ENCODE measurements at regions not wholly inside any gene's neighbourhood (a gene's known extent, or its start where the extent isn't known, plus 50 kb on each side); places are given as distances from the start of the nearest gene placed in this dataset.

- no peak for DNase-seq (ENCODE audit: unreplicated experiment)
- Mint-ChIP-seq H3K27ac (ENCODE audit: low read depth, unreplicated experiment) (no peak overlapping the region), H3K4me1 (ENCODE audit: insufficient read depth, unreplicated experiment) (peaks cover 5% of the 10 kb centered on the region), H3K27me3 (ENCODE audit: insufficient read depth, unreplicated experiment) (no peaks in the 10 kb centered on the region), H3K9me3 (ENCODE audit: unreplicated experiment) (no peaks in the 10 kb centered on the region), H3K4me3 (ENCODE audit: unreplicated experiment) (no peak overlapping the region), H3K36me3 (ENCODE audit: insufficient read depth, unreplicated experiment) (no peaks in the 10 kb centered on the region)
- no TSS peak for BruUV-seq (replicated peaks)
- intact Hi-C loops (cut with micrococcal nuclease) = no loop called here
- ChIA-PET CTCF (no interaction called here), POLR2A (no interaction called here)
- TF ChIP-seq, protein P1, sequence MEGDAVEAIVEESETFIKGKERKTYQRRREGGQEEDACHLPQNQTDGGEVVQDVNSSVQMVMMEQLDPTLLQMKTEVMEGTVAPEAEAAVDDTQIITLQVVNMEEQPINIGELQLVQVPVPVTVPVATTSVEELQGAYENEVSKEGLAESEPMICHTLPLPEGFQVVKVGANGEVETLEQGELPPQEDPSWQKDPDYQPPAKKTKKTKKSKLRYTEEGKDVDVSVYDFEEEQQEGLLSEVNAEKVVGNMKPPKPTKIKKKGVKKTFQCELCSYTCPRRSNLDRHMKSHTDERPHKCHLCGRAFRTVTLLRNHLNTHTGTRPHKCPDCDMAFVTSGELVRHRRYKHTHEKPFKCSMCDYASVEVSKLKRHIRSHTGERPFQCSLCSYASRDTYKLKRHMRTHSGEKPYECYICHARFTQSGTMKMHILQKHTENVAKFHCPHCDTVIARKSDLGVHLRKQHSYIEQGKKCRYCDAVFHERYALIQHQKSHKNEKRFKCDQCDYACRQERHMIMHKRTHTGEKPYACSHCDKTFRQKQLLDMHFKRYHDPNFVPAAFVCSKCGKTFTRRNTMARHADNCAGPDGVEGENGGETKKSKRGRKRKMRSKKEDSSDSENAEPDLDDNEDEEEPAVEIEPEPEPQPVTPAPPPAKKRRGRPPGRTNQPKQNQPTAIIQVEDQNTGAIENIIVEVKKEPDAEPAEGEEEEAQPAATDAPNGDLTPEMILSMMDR (IDR thresholded peaks at IDR 0.05; ENCODE audit: unreplicated experiment) = no peak
Measured at GRCh38 chrX:1802912-1803311, 188.1 kb downstream of the ASMT start.

DNA sequence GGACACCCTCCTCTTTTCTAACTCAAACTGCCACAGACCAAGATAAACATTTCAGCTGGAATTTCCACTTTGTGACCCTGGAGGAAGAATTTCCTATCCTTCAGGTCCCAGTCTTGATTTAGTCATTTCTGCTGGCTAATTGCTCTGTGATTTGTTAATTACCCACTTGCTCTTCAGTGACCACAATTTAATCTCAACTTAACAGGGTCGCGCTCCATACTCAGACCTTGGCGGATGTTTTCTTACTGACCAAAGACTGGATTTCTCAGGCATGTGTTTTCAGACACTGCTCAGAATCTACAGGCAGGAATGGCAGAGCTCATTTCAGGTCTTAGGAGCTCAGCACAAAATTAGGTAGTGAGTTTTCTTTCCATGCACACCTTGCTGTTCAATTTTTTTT is 188.9 kb downstream of the ASMT start:
- intact Hi-C loops (cut with micrococcal nuclease) = no loop called here
- no TSS peak for BruUV-seq (replicated peaks)
- Mint-ChIP-seq H3K27ac (ENCODE audit: low read depth, unreplicated experiment) (no peak overlapping the region), H3K4me1 (ENCODE audit: insufficient read depth, unreplicated experiment) (peaks cover 5% of the 10 kb centered on the region), H3K9me3 (ENCODE audit: unreplicated experiment) (no peaks in the 10 kb centered on the region), H3K36me3 (ENCODE audit: insufficient read depth, unreplicated experiment) (no peaks in the 10 kb centered on the region), H3K4me3 (ENCODE audit: unreplicated experiment) (no peak overlapping the region), H3K27me3 (ENCODE audit: insufficient read depth, unreplicated experiment) (no peaks in the 10 kb centered on the region)
- ChIA-PET POLR2A (no interaction called here), CTCF (no interaction called here)
- DNase-seq (ENCODE audit: unreplicated experiment) = no peak
- TF ChIP-seq, protein P1 (IDR thresholded peaks at IDR 0.05; ENCODE audit: unreplicated experiment) = no peak

GRCh38 chrX:1807301-1807731 is 192.5 kb downstream of the ASMT start:
- Mint-ChIP-seq H3K4me1 (ENCODE audit: insufficient read depth, unreplicated experiment) (peaks cover 5% of the 10 kb centered on the region), H3K4me3 (ENCODE audit: unreplicated experiment) (no peak overlapping the region), H3K27ac (ENCODE audit: low read depth, unreplicated experiment) (no peak overlapping the region), H3K36me3 (ENCODE audit: insufficient read depth, unreplicated experiment) (no peaks in the 10 kb centered on the region), H3K9me3 (ENCODE audit: unreplicated experiment) (peaks cover 7% of the 10 kb centered on the region), H3K27me3 (ENCODE audit: insufficient read depth, unreplicated experiment) (no peaks in the 10 kb centered on the region)
- TF ChIP-seq, protein P1 (IDR thresholded peaks at IDR 0.05; ENCODE audit: unreplicated experiment) = no peak
- intact Hi-C loops (cut with micrococcal nuclease) = no loop called here
- DNase-seq (ENCODE audit: unreplicated experiment) = peak; percentile 52
- BruUV-seq (replicated peaks) = no TSS peak
- CTCF ChIA-PET = no interaction called here
- POLR2A ChIA-PET = no interaction called here

DNA sequence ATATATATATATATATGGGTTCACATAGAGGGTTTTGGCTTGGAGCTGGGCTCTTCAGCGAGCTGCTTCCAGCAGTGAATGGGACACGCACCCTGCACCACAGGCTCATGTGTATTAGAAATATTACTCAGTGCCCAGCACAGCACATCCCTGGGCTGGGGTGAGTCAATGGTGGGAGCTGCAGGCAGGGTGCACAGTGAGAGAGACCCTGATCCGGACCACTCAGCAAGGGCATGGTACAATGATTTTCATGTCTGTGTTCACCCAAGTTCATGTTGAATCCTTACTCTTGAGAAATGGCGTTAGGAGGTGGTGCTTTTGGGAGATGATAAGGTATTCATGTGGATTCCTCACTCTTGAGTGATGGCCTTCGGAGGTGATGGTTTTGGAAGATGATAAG is 194.7 kb downstream of the ASMT start:
- H3K36me3 Mint-ChIP-seq (ENCODE audit: insufficient read depth, unreplicated experiment) = no peaks in the 10 kb centered on the region
- intact Hi-C loops (cut with micrococcal nuclease) = no loop called here

More for the DNA sequence above, 194.7 kb downstream of the ASMT start:
- POLR2A ChIA-PET = no interaction called here
- H3K4me3 Mint-ChIP-seq (ENCODE audit: unreplicated experiment) = no peak overlapping the region
- H3K9me3 Mint-ChIP-seq (ENCODE audit: unreplicated experiment) = peaks cover 7% of the 10 kb centered on the region
- TF ChIP-seq, protein P1 (IDR thresholded peaks at IDR 0.05; ENCODE audit: unreplicated experiment) = no peak
- peaks cover 5% of the 10 kb centered on the region for H3K4me1 Mint-ChIP-seq (ENCODE audit: insufficient read depth, unreplicated experiment)
- BruUV-seq (replicated peaks) = no TSS peak
- no peaks in the 10 kb centered on the region for H3K27me3 Mint-ChIP-seq (ENCODE audit: insufficient read depth, unreplicated experiment)
- no peak for DNase-seq (ENCODE audit: unreplicated experiment)
- no peak overlapping the region for H3K27ac Mint-ChIP-seq (ENCODE audit: low read depth, unreplicated experiment)
- CTCF ChIA-PET = no interaction called here

Data from MCF 10A (cell line).